Uterus (tissue), 2 donors: ENCODE measurements at regions not wholly inside any gene's neighbourhood (a gene's known extent, or its start where the extent isn't known, plus 50 kb on each side); places are given as distances from the start of the nearest gene placed in this dataset.

Source experiments
- CTCF ChIP-seq, 4 experiments: fragments of 200-600 bp in 2 of 4; fragments of 450-650 bp in 2 of 4; sonication (generic) in 2 of 4; IDR thresholded peaks; one replicate each; pipeline ENCODE4 v1.5.1; 2016 to 2019; ENCODE audit warnings: antibody characterized with exemption in 4 of 4, mild to moderate bottlenecking in 2 of 4, moderate library complexity in 1 of 4
- POLR2A ChIP-seq, 2 donors: fragments of 450-650 bp; IDR thresholded peaks; one replicate each; pipeline ENCODE4 v1.6.1; 2016; ENCODE audit warnings: antibody characterized with exemption in 2 of 2, mild to moderate bottlenecking in 1 of 2, moderate library complexity in 1 of 2

DNA sequence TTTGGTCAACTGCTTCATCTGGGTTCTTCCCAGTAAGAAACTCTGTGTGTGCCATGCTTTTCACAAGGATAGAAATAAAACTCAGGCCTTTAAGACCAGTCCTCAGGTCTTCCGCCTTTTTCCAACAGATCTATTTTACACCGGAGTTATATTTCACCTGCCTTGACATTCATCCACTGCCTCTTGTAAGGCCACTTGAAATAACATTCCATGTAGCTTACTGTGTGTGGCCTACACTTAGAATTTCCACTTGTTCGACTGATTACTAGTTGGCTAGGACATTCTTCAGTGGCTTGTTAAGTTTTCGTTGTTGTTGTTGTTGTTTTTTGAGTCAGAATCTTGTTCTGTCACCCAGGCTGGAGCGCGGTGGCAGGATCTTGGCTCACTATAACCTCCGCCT lies 92.8 kb upstream of the UNC5C start:
- no peak for TF ChIP-seq CTCF (IDR thresholded peaks at IDR 0.05)
- TF ChIP-seq POLR2A (IDR thresholded peaks at IDR 0.05), result no peak
